ENCODE measurements at regions not wholly inside any gene's neighbourhood (a gene's known extent, or its start where the extent isn't known, plus 50 kb on each side); places are given as distances from the start of the nearest gene placed in this dataset.
"Not testable (repeated sequence)": the region's sequence is repeated elsewhere in the genome, so short reads cannot be mapped to it uniquely, and the experiment has no call there.

DNA sequence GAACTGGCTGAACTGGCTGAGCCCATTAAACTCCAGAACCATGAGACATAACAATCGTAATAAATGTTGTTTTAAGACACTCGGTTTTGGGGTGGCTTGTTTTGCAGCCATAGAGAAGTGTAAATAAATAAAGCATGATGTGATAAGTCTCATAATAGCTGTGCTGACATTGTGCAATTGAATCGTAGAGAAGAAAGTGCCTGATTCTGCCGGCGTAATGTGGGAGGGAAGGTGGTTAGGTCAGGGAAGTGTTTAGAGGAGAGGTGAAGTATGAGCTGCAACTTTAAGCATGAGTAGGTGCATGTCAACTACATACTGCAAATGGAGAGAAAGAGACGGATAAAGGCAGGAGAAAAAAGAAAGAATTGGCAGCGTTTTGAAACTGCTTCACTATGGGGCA, 217.1 kb downstream of the BLID start:
- DNase-seq: no peak

DNA sequence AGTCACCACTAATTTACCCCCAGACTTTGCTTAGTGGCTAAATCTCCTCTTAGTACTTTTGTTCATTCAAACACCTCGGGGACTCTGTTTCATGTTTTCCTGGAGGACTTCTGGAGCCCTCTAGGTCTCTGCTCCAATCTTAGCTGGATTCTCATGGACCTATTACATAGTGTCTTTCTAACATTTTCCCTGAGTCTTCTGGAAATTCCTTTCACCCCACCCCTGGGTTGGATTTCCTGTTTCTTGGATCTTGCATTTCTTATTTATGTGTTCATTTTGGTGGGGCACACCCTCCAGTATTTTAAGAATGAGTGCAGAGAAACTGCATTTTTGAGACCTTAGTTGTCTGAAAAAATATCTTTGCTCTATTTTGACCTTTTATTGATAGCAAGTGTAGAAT, 220.1 kb downstream of the BLID start:
- no peak for DNase-seq

DNA sequence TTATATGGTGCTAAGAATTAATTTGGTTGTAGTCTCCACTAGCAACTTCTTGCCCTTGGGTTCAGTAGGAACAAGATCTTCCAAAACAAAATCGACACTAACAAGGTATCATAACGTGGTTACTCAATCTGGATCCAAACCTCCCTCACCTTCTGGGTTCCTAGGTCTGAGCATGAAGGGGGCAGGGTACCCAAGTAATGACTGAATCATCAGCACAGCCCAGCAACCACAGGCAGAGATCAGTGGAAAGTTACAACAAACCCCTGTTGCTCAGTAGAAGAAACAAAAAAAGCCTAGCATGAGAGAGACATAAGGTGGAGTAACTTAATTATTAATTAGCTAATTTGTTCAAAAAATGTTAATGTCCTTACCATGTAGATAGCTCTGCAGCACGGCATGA, 221.4 kb downstream of the BLID start:
- DNase-seq: no peak

DNA sequence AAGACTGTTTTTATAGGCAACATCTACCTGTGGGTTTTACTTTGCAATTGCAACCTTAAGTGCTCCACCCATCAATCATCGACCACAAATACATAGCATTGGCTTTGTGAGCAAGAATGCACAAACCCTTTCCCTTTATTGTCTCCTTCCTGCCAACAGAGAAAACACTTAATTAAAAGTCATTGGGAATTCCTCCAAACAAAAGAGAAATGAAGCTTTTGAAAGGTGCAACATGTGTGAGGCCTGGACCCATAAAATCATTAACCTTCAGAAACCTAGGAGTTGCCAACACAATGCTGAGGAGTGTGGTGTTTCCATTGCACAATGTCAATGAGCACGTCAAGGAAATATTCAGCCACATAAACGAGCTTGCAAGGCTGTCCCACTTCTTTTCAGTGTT, 223.2 kb downstream of the BLID start:
- no peak for DNase-seq

DNA sequence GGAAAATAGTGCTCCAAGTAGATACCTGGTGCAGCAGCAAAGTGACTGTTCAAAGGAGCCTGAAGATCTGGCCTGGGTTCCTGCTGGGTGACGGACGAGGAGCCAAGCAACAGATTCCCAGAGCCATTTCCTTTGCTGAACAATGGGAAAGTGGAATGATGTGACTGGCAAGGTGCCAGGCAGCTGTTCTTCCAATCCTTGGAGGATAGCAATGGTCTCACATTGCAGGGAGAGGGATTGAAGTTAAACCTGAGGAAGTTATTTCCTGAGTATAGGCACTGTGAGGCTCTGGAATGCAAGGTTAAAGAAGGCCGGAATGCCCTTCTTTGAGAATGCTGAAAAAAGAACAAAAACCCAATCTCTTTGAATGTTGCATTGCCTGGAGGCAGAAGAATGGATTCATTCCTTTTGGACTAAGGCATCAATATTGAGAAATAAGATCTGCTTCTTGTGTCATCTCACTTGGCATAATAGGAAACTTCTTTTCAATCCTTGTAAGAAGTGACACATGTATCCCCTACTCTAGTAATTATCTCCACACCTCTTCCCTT, 223.8 kb downstream of the BLID start:
- no peak for DNase-seq

DNA sequence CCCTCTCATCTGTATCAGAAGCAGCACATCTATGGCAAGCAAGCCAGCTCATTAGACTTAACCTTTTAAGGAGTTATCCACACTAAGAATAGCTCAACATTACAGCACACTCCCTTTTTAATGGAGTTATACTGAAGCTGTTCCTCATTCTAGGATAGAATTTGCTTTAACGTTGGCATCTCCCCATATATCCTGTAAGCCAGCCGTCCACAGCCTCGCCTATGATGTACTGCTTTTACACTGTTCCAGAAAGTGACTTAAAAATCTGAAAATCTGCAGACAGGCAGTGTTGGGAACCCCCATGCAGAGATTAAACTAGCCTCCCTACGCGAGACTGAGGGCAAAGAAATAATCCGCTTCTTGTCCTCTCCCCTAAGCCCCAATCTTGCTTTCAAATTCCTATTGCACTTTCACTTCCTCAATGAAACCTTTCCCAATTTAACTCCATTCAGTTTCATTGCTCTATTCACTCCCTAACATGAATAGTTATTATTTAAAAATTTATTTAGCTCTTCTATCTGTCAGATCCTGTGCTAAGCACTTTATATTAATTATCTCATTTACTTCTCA, 225.0 kb downstream of the BLID start:
- no peak for DNase-seq

DNA sequence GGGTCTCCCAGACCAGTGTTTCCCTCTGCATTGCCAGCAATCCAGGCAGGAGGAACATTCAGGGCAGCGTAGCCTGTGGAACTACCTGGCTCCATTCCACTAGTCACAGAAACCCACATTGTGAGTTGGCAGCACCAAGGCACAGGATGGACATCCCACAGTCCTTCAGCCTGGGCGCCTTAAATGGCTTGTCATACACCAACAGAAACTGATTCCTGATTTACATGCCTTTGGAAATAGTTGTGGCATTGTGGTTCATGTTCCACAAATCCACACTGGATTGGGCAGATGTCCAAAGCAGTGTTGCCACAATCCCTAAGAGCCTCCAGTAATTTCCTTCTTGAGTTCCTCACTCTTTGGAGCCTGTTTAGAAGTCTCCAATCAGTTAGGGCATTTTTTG, 225.6 kb downstream of the BLID start:
- no peak for DNase-seq

DNA sequence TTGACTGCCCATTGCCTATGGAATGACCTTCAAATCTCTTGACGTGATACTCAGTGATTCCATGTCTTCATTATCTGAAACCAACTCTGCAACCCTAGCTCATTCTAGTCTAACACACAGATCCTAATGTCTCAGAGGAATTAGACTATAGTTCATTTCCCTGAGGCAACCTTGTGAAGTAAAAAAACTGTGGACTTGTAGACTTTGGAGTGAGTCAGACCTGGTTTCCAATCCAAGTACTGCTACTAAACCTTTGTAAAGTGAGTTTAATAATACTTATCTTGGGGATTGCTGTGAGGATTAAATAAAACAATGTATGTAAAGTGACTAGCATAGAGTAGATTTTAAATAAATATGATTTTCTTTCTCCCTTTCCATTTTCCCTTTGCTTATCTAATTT, 226.1 kb downstream of the BLID start:
- no peak for DNase-seq

DNA sequence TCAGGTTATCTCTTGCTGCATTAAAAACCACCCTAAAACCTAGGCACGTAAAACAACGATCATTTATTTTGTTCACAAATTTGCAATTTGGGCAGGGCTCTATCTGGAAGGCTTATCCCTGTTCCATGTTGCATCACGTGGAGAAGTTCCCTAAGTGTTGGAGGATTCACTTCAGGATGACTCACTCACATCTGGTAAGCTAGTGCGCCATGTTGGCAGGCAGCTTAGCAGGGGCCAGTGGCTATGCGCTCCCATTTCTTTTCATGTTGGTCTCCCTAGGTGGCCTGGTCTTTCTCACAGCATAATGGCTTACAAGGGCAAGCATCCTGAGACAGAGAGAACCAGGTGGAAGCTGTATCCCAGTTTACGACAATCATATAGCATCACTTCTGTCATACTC, 226.8 kb downstream of the BLID start:
- DNase-seq: no peak

DNA sequence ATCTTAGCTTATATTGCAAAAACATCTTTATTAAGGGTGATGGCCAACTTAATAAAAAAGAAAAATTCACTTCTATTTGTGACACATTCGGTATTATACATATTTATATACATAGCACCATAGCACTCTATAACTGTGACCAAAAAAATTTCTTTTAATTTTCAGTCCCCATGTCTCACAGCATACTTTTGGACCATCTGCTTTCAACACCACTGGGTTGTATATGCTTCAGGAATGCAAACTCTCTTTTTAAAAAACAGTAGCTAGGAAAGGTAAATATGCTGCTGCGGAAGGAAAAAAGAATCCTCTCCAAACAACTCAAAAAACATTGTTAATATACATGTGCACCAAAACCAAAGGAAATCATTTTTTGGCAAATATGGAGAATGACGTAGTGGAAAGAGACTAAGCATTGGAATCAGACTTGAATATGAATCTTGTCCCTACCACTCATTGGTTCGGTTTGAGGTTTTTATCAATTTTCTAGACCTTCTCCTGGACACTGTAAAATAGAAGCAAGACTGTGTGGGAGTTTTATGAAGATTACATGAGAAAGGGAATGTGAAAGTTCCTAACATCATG, 227.9 kb downstream of the BLID start:
- DNase-seq: no peak

DNA sequence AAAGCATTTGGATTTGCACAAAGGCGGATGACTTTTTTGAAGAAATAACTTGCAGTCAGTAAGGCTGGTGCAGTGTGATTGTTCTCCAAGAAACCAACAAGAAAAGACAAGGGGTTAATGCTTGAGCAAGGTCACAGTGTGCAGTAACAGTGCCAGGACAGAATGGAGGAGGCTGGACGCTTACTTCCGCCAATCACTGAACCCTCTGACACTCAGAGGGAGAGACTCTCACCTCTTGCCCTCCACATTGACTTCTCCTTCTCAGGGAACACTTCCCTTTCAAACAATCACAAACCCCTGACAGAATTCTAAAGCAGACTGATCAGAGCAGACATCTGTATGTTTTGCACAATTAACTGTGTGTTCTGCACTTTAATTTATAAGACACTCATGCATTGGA, 228.4 kb downstream of the BLID start:
- DNase-seq: no peak

DNA sequence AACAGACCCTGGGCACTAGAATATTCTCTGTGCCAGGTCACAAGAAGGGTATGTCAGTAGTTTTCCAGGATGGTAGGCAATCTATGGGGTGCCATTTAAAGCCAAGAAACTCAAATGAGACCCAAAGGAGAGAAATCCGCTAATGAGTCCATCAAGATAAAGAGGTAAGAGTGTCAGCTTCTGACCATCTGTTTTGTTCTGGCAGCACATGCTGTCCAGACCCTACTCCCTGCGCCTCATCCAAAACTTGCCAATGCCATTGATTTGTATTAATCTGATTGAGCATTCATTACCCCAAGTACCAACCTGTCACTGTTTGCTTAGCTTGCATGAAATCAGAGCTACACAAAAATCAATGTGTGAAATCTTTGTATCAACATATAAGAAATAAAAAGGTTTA, 229.0 kb downstream of the BLID start:
- DNase-seq: no peak

DNA sequence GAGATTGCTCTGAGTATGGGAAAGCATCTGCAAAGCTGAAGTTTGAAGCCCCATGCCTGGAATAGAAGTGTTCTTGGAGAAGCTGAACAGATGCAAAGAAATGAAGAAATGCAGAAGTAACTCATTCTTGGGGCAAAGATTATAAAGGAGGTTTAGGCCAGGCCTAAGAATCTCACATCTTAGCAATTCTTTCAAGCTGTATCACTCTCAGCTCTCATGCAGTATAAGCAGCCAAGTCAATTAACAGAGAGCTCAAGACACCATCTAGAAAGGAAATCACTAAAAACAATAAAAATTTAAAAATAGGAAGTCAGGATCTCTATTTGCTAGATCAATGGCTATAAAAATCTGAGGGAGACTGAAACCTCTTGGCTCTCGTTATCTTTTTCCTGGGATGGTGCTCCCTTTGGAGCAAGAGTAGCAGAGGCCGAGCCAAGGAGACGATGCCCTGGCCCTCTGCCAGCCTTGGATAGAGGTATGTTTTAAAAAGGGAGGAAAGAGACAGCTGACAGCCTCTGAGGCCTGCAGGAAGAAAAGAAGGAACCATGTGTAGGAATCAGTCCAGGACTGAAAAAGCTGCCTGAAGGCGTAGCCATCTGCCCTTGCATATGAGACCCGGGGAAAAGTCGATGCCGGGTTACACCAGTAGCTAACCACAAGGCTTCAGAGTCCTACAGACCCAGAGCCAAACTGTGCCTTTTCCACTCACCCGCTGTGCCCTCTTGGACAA, 229.8 kb downstream of the BLID start:
- no peak for DNase-seq

DNA sequence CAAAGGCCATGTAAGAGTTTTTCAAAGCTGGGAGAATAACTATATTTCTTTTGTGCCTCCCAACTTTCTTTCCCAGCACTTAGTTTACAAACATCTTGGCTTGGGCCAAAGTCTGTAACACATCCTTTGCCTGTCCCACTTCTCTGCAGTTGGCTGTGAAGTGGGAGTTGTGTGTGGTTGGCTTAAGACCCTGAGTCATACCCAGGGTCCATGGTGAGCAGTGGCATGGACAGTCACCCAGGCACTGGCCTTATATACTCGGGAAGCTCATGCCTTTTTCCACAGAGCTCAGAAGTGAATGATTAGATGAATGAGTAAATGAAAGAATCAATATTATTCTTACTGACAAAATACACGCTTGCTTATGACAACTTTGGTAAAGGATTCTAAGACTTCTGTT, 231.4 kb downstream of the BLID start:
- no peak for DNase-seq

DNA sequence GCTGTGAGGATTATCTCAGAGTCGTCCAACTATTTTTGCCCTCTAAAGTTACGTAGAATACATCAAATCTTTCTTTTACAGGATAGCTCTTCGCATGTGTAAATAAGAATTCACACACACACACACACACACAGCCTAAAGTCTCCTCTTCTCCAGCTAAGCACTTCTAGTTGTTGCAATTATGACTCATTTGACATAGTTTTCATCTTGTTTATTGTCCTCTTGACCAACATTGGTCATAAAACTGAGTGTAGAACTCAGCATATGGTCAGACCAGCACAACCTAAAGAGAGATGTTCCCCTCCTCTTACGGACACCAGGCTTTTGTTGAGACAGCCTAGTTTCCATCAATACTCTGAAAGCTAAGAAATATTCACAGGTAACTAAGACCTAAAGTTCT, 234.2 kb downstream of the BLID start:
- no peak for DNase-seq

DNA sequence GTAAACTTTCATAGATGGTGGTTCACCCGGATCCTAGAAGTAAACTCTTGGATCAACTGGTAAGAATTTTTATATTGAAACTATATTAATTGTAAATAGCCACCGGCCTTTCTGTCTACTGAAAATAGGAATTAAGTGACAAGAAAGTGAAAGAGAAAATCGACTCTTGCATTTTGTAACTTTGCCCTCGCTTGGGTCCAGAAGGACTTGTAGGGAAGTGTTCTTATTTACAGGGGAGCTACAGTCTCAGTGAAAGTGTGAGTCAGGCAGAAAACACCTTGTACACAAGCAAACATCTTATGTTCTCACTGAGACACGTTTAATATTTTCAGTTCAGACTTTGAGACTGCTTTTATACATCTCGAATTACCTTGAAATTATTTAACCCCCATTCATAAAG, 238.9 kb downstream of the BLID start:
- no peak for DNase-seq

DNA sequence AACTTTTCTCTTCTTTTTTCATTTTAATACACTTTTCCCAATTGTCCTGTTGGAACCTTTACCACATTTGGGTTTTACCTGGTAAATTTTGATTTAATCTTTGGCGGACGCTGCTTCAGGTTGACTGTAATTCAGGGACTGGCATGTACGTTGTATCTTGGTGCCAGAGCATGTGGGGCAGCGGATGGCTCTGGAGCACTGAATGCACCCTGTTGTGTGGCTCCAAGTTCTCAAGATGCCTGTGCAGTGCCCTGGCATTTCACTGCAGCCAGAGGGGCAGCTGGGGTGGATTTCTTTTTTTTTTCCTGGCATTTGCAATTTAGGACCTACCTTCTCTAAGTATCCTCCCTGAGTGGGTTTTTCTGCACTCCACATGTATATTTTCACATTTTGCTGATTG, 242.2 kb downstream of the BLID start:
- DNase-seq: no peak

DNA sequence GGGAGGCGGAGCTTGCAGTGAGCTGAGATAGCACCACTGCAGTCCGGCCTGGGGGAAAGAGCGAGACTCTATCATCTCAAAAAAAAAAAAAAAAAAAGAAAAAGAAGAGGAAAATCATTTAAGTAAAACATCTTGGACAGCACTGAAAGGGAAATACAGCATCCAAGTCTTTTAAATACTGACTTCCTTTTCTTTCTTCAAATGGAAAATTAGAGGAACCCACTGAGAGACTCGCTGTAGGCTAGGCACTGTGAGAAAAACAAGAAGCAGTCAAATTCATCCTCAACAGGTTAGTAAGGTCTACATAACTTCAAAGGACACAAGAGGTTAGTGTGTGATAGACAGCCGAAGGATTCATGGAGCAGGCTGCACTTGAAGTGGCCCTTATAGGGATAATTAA, 243.7 kb downstream of the BLID start:
- DNase-seq: no peak

DNA sequence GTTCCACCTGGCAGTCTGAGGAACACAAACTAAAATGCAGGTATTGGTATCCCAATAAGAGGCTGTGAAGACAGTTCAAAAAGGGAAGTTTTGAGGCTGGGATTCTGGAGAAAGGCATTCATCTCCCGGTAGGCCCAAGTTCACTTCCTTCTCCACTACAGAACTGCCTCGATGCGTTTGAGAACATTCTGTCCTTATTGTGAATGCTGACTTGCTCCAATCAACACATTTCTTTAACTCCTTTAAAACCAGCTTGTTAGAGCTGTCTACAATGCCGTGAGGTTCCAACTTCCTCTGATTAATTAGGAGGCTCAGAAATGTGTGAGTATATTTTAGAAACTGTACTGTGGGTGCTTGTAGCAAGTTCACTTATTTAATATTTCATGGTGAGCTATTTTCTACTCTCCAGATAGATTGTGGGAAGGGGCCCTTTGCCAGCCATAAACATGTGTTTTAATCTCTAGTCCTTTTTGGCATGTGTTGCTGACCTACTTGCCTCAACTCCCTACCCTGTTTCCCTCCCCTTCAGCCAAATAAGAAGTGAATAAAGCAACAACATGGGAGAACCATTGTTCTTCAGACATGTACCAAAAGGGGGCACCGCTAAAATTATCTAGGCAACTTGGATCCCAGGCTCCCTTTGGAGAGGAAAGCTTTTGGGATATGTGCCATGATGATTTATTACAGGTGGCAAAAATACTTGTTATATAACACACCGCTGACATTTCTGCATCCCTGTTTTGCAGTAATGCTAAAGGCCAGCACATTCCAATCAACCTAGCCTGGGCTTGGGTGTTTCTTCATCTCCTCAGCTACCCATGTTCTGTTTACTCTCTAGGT, 245.6 kb downstream of the BLID start:
- no peak for DNase-seq

DNA sequence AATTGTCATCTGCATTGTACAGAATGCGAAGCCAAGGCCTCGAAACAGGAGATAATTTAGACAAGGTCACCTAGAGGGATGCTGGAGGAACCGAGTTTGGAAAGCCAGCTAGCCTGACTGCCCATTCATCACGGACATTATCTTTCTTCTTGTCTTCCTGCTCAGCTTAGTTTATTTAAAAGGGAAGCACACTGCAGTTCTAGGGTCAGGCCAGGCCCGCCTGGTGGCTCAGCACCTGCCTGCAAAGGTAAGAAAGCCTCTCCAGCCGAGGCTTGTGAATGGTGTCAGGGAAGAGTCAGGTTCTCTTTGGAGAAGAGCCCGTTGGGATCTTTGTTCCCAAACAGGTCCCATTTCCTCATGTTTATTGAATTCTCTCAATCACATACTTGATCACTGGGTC, 246.5 kb downstream of the BLID start:
- DNase-seq: no peak

DNA sequence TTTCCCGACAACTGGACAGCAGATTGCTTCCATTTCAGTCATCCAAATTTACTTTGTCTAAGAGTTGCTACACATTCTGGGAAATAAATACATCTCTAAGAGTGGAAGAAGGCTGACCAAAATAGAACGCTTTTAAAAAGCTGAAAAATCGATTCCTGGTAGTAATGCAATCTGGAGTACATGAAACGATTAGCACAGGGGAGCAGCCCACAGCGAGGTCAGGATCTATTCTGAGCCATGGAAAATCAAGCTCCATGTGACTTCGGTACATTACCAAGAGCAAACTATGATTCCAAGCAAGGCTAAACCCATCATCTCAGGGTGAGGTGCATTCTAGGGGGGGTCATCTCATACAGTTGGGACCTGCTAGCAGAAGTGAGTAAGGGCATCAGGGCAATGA, 249.3 kb downstream of the BLID start:
- no peak for DNase-seq

DNA sequence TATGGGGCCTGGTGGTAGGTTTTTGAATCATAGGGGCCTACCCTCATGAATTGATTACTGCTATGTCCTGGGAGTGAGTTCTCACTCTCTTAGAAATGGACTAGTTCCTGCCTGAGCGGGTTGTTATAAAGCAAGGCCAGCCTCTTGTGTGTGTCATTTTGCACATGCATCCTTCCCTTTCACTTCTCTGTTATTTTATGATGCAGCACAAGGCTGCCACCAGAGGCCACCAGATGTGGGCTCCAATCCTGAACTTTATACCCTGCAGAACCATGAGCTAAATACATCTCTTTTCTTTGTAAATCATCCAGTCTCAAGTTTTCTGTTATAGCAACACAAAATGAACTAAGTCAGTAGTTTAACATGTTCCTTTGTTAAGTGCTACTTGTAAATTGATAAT, 251.4 kb downstream of the BLID start:
- no peak for DNase-seq

DNA sequence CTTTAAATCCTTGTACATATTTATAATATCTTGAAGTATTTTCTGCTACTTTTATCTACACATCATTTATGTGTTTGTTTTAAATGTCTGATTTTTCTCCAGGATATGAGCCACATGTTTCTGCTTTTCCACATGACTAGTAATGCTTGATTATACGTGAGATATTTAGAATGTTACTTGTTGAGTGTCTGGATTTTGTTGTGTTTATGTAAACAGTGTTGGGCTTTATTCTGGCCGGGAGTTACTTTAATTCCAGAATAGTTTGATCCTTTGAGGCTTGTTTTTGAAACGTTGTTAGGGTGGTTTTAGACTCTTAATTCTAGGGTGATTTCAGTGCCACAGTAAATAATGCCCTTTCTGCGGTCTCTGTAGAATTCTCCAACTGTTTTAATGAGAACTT, 252.9 kb downstream of the BLID start:
- no peak for DNase-seq

DNA sequence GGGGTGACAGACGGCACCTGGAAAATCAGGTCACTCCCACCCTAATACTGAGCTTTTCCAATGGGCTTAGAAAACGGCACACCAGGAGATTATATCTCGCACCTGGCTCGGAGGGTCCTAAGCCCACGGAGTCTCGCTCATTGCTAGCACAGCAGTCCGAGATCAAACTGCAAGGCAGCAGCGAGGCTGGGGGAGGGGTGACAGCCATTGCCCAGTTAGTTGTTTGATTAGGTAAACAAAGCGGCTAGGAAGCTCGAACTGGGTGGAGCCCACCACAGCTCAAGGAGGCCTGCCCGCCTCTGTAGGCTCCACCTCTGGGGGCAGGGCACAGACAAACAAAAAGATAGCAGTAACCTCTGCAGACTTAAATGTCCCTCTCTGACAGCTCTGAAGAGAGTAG, 260.9 kb downstream of the BLID start:
- DNase-seq: not testable (repeated sequence)

Data from 8988T (cell line).